GM12878 (cell line): ENCODE measurements at regions not wholly inside any gene's neighbourhood (a gene's known extent, or its start where the extent isn't known, plus 50 kb on each side); places are given as distances from the start of the nearest gene placed in this dataset.

Experiments
- ATAC-seq: fragments of 200-7000 bp; cut with Tn5 transposase; 3 replicates; pipeline ENCODE4 v1.9.1; 2020; ENCODE audit warnings: mild to moderate bottlenecking, moderate library complexity
- BruUV-seq: library from RNA; stranded (reverse); fragments of 400-500 nt; replicated peaks from 2 replicates; lab custom pipeline; 2021; lab: Mats Ljungman, UMichigan
- CTCF ChIA-PET: fragments of 300-600 bp; sonication (Branson Sonifier 250); formaldehyde crosslinking; extraction: SDS; loops from one replicate; lab custom pipeline; 2021; ENCODE audit warnings: inconsistent platforms; lab: Yijun Ruan, JAX
- POLR2A ChIA-PET: fragments of 350-600 bp; formaldehyde crosslinking; extraction: SDS; loops from one replicate; lab custom pipeline; 2021; ENCODE audit warnings: inconsistent platforms; lab: Charles Lee
- RAD21 ChIA-PET: fragments of 300-600 bp; sonication (Branson Sonifier 250); formaldehyde crosslinking; loops from one replicate; lab custom pipeline; 2023; ENCODE audit warnings: antibody characterized with exemption; ENCODE audit not compliant: unreplicated experiment; lab: Charles Lee
- SMC1A ChIA-PET: fragments of 300-600 bp; sonication (Branson Sonifier 250); formaldehyde crosslinking; loops from one replicate; lab custom pipeline; 2023; ENCODE audit not compliant: unreplicated experiment, uncharacterized antibody; lab: Charles Lee
- DNase-seq: peaks from one replicate; pipeline ENCODE4 v3.0.0-alpha.2; 2011; ENCODE audit warnings: low read depth, low spot score
- FAIRE-seq: peaks from 3 replicates; lab custom pipeline; 2011; peaks lifted over from hg19 to GRCh38; lab: Jason Lieb, UNC
- H2AFZ ChIP-seq: 2 replicates; pipeline ENCODE4 v1.6.0; 2011; ENCODE audit warnings: low read depth, low read length, control low read depth; ENCODE audit not compliant: control insufficient read depth
- H3K27ac ChIP-seq: 2 replicates; pipeline ENCODE4 v1.5.1; 2011; ENCODE audit warnings: control low read depth; ENCODE audit not compliant: control insufficient read depth, insufficient read depth
- H3K27me3 ChIP-seq, 2 experiments: replicated peaks in 1 of 2; 2 replicates each; pipeline versions ENCODE4 v1.6.0 to v1.6.1; 2011; ENCODE audit warnings: low read length in 1 of 2; ENCODE audit not compliant: control insufficient read depth in 2 of 2, insufficient read depth in 2 of 2
- H3K36me3 ChIP-seq, 2 experiments: 2 replicates each; pipeline ENCODE4 v1.5.1; 2011; ENCODE audit warnings: low read length in 1 of 2; ENCODE audit not compliant: control insufficient read depth in 2 of 2, insufficient read depth in 2 of 2
- H3K4me1 ChIP-seq: 2 replicates; pipeline ENCODE4 v1.6.1; 2011; ENCODE audit warnings: mild to moderate bottlenecking, low read length, moderate library complexity, mixed read lengths; ENCODE audit not compliant: control insufficient read depth, insufficient read depth
- H3K4me2 ChIP-seq: 2 replicates; pipeline ENCODE4 v1.6.0; 2011; ENCODE audit warnings: control low read depth; ENCODE audit not compliant: control insufficient read depth, insufficient read depth
- H3K4me3 ChIP-seq: fragments of 200-600 bp; sonication (generic); 2 replicates; pipeline ENCODE4 v1.5.1; 2016
- H3K79me2 ChIP-seq: 2 replicates; pipeline ENCODE4 v1.6.0; 2011; ENCODE audit warnings: low read length; ENCODE audit not compliant: control insufficient read depth, insufficient read depth
- H3K9ac ChIP-seq: 2 replicates; pipeline ENCODE4 v1.8.0; 2011; ENCODE audit warnings: low read length, control low read depth, mixed read lengths; ENCODE audit not compliant: control insufficient read depth, insufficient read depth
- H3K9me3 ChIP-seq: replicated peaks from 3 replicates; pipeline ENCODE4 v1.5.1; 2011; ENCODE audit warnings: mild to moderate bottlenecking, low read length; ENCODE audit not compliant: control insufficient read depth, insufficient read depth
- H4K20me1 ChIP-seq: 2 replicates; pipeline ENCODE4 v1.6.0; 2011; ENCODE audit not compliant: control insufficient read depth, insufficient read depth
- CBX3 ChIP-seq: fragments of 200-600 bp; sonication (generic); IDR thresholded peaks from 2 replicates; pipeline ENCODE4 v1.6.1; 2016; ENCODE audit warnings: low read depth, borderline replicate concordance
- CHD1 ChIP-seq: IDR thresholded peaks from 2 replicates; pipeline ENCODE4 v1.6.1; 2012; ENCODE audit warnings: low read depth, low read length, improper control_type of control experiment
- CREB1 ChIP-seq: IDR thresholded peaks from 2 replicates; pipeline ENCODE4 v1.6.1; 2012; ENCODE audit warnings: low read depth, mild to moderate bottlenecking, inconsistent platforms
- EGR1 ChIP-seq, 2 experiments: IDR thresholded peaks; 1 replicate in 1 of 2; 2 replicates in 1 of 2; pipeline ENCODE4 v1.6.1; 2011 to 2012; ENCODE audit warnings: low read depth in 2 of 2, low read length in 2 of 2, borderline replicate concordance in 1 of 2, mild to moderate bottlenecking in 1 of 2, moderate library complexity in 1 of 2
- EP300 ChIP-seq, 2 experiments: fragments of 150-350 bp in 1 of 2; IDR thresholded peaks; 2 replicates each; pipeline ENCODE4 v1.6.1; 2011 to 2012; ENCODE audit warnings: low read depth in 2 of 2, low read length in 2 of 2, borderline replicate concordance in 1 of 2, improper control_type of control experiment in 1 of 2, inconsistent platforms in 1 of 2; ENCODE audit not compliant: control insufficient read depth in 1 of 2
- ETV6 ChIP-seq, 2 experiments: fragments of 450-650 bp in 1 of 2; IDR thresholded peaks in 1 of 2; conservative IDR thresholded peaks in 1 of 2; 2 replicates each; pipeline ENCODE4 v1.6.1; 2014; ENCODE audit warnings: antibody characterized with exemption in 1 of 2, borderline replicate concordance in 1 of 2, low read depth in 1 of 2, mild to moderate bottlenecking in 1 of 2, moderate library complexity in 1 of 2
- GATAD2B ChIP-seq: fragments of 450-650 bp; conservative IDR thresholded peaks from 2 replicates; pipeline ENCODE4 v1.6.1; 2017; ENCODE audit warnings: low read depth, mild to moderate bottlenecking, moderate library complexity
- IKZF2 ChIP-seq, 2 experiments: fragments of 450-650 bp; IDR thresholded peaks; 2 replicates each; pipeline ENCODE4 v1.6.1; 2017; ENCODE audit warnings: mild to moderate bottlenecking in 2 of 2, moderate library complexity in 2 of 2
- PML ChIP-seq: IDR thresholded peaks from 2 replicates; pipeline ENCODE4 v1.6.1; 2012; ENCODE audit warnings: low read length, inconsistent platforms
- POU2F2 ChIP-seq: IDR thresholded peaks from 3 replicates; pipeline ENCODE4 v1.6.1; 2011; ENCODE audit warnings: low read depth, mild to moderate bottlenecking, low read length, borderline replicate concordance
- SMARCA5 ChIP-seq: fragments of 450-650 bp; IDR thresholded peaks from 2 replicates; pipeline ENCODE4 v1.6.1; 2017; ENCODE audit warnings: mild to moderate bottlenecking
- SP1 ChIP-seq: IDR thresholded peaks from one replicate; pipeline ENCODE4 v1.6.1; 2011; ENCODE audit warnings: low read depth, low read length
- SRF ChIP-seq, 2 experiments: IDR thresholded peaks; 2 replicates each; pipeline ENCODE4 v1.6.1; 2011; ENCODE audit warnings: low read depth in 2 of 2, low read length in 2 of 2, mild to moderate bottlenecking in 1 of 2, moderate library complexity in 1 of 2
- TBL1XR1 ChIP-seq: IDR thresholded peaks from 2 replicates; pipeline ENCODE4 v1.6.1; 2012; ENCODE audit warnings: low read depth, low read length, improper control_type of control experiment
- TCF3 ChIP-seq: IDR thresholded peaks from 2 replicates; pipeline ENCODE4 v1.6.1; 2012; ENCODE audit warnings: low read depth, mild to moderate bottlenecking, low read length, borderline replicate concordance; ENCODE audit not compliant: insufficient read depth
- ZNF207 ChIP-seq: fragments of 450-650 bp; IDR thresholded peaks from 2 replicates; pipeline ENCODE4 v1.6.1; 2014; ENCODE audit warnings: antibody characterized with exemption, mild to moderate bottlenecking, borderline replicate concordance
- whole genome bisulfite sequencing: methylation state at CpG from one replicate; pipeline ENCODE4 v1.1.6; 2016; ENCODE audit warnings: low lambda C conversion rate; ENCODE audit not compliant: insufficient replicate concordance, insufficient coverage; ENCODE audit errors: missing lambda C conversion rate; 5-methylcytosine and 5-hydroxymethylcytosine counted together
- in situ Hi-C: fragments of 300-500 bp; cut with MboI; formaldehyde crosslinking; loops from 9 replicates; pipeline ENCODE4 v1.14.3; 2018; ENCODE audit warnings: mixed read lengths
- intact Hi-C: fragments of 100-400 bp; cut with micrococcal nuclease; formaldehyde crosslinking; loops from one replicate; pipeline ENCODE4 v1.14.2; 2022; ENCODE audit not compliant: unreplicated experiment
- TF ChIP-seq, protein P1 (sequence below): IDR thresholded peaks from 2 replicates; pipeline ENCODE4 v1.6.1; 2012; ENCODE audit warnings: mild to moderate bottlenecking, low read depth, low read length
- TF ChIP-seq, protein P2 (sequence below): fragments of 450-650 bp; IDR thresholded peaks from 2 replicates; pipeline ENCODE4 v1.6.1; 2017; ENCODE audit warnings: antibody characterized with exemption, mild to moderate bottlenecking, moderate library complexity

GRCh38 chr14:56471056-56471455 is 108.5 kb upstream of the TMEM260 start:
- FAIRE-seq (no peak), ATAC-seq (no peak), DNase-seq (no peak)
- no peaks in the 10 kb centered on the region for H3K4me1 ChIP-seq
- 39% methylated on average over 8 of the region's 8 CpGs for WGBS
- H2AFZ ChIP-seq, result no peak overlapping the region
- H3K36me3 ChIP-seq, result no peaks in the 10 kb centered on the region
- ChIA-PET POLR2A (no interaction called here), SMC1A (no interaction called here), RAD21 (no interaction called here), CTCF (no interaction called here)
- no peak overlapping the region for H3K9ac ChIP-seq
- in situ Hi-C loops, result loop anchor here (10.0 kb wide), 2 partner anchors 756 to 1226 kb away; no protein-coding TSS in a partner anchor
- no peaks in the 10 kb centered on the region for H3K9me3 ChIP-seq
- H3K27ac ChIP-seq, result no peak overlapping the region
- no peaks in the 10 kb centered on the region for H3K79me2 ChIP-seq
- no peak overlapping the region for H3K4me2 ChIP-seq
- BruUV-seq, result no TSS peak
- no peak overlapping the region for H3K4me3 ChIP-seq
- intact Hi-C loops, result loop anchor here (5.0 to 10.0 kb wide), 5 partner anchors 224 to 1024 kb away; no protein-coding TSS in a partner anchor
- no peaks in the 10 kb centered on the region for H3K27me3 ChIP-seq
- H4K20me1 ChIP-seq, result no peaks in the 10 kb centered on the region
- TF ChIP-seq EGR1 (IDR thresholded peaks at IDR 0.05; ENCODE audit: borderline replicate concordance in 1 of 2, low read depth in 2 of 2, low read length in 2 of 2) (no peak), CREB1 (no peak), TBL1XR1 (no peak), TCF3 (no peak), CBX3 (no peak), IKZF2 (IDR thresholded peaks at IDR 0.05) (no peak), SP1 (no peak), GATAD2B (no peak), ETV6 (conservative IDR thresholded peaks at IDR 0.05 in 1 of 2, IDR thresholded peaks at IDR 0.05 in 1 of 2; ENCODE audit: borderline replicate concordance in 1 of 2, low read depth in 1 of 2) (no peak), EP300 (IDR thresholded peaks at IDR 0.05; ENCODE audit: borderline replicate concordance in 1 of 2, control insufficient read depth in 1 of 2, low read depth in 2 of 2, low read length in 2 of 2) (no peak), ZNF207 (no peak), POU2F2 (no peak), CHD1 (no peak), SRF (IDR thresholded peaks at IDR 0.05; ENCODE audit: low read depth in 2 of 2, low read length in 2 of 2) (no peak), SMARCA5 (no peak), PML (no peak)
- TF ChIP-seq, protein P1, sequence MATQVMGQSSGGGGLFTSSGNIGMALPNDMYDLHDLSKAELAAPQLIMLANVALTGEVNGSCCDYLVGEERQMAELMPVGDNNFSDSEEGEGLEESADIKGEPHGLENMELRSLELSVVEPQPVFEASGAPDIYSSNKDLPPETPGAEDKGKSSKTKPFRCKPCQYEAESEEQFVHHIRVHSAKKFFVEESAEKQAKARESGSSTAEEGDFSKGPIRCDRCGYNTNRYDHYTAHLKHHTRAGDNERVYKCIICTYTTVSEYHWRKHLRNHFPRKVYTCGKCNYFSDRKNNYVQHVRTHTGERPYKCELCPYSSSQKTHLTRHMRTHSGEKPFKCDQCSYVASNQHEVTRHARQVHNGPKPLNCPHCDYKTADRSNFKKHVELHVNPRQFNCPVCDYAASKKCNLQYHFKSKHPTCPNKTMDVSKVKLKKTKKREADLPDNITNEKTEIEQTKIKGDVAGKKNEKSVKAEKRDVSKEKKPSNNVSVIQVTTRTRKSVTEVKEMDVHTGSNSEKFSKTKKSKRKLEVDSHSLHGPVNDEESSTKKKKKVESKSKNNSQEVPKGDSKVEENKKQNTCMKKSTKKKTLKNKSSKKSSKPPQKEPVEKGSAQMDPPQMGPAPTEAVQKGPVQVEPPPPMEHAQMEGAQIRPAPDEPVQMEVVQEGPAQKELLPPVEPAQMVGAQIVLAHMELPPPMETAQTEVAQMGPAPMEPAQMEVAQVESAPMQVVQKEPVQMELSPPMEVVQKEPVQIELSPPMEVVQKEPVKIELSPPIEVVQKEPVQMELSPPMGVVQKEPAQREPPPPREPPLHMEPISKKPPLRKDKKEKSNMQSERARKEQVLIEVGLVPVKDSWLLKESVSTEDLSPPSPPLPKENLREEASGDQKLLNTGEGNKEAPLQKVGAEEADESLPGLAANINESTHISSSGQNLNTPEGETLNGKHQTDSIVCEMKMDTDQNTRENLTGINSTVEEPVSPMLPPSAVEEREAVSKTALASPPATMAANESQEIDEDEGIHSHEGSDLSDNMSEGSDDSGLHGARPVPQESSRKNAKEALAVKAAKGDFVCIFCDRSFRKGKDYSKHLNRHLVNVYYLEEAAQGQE, result no peak
- TF ChIP-seq, protein P2, sequence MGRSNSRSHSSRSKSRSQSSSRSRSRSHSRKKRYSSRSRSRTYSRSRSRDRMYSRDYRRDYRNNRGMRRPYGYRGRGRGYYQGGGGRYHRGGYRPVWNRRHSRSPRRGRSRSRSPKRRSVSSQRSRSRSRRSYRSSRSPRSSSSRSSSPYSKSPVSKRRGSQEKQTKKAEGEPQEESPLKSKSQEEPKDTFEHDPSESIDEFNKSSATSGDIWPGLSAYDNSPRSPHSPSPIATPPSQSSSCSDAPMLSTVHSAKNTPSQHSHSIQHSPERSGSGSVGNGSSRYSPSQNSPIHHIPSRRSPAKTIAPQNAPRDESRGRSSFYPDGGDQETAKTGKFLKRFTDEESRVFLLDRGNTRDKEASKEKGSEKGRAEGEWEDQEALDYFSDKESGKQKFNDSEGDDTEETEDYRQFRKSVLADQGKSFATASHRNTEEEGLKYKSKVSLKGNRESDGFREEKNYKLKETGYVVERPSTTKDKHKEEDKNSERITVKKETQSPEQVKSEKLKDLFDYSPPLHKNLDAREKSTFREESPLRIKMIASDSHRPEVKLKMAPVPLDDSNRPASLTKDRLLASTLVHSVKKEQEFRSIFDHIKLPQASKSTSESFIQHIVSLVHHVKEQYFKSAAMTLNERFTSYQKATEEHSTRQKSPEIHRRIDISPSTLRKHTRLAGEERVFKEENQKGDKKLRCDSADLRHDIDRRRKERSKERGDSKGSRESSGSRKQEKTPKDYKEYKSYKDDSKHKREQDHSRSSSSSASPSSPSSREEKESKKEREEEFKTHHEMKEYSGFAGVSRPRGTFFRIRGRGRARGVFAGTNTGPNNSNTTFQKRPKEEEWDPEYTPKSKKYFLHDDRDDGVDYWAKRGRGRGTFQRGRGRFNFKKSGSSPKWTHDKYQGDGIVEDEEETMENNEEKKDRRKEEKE, result no peak
